A204.1 (cell line): ENCODE measurements at regions not wholly inside any gene's neighbourhood (a gene's known extent, or its start where the extent isn't known, plus 50 kb on each side); places are given as distances from the start of the nearest gene placed in this dataset.
"Not testable (repeated sequence)": the region's sequence is repeated elsewhere in the genome, so short reads cannot be mapped to it uniquely, and the experiment has no call there.

Experiments used
- FAIRE-seq: peaks from 2 replicates; lab custom pipeline; 2012; peaks lifted over from hg19 to GRCh38; lab: Jason Lieb, UNC

- FAIRE-seq, result no peak
These were observed 373.2 kb downstream of the KCNRG start for GRCh38 chr13:50388481-50388880.

GRCh38 chr13:50389726-50390125 lies 374.5 kb downstream of the KCNRG start:
- FAIRE-seq, result no peak

GRCh38 chr13:50390503-50391248 lies 375.4 kb downstream of the KCNRG start:
- no peak for FAIRE-seq

GRCh38 chr13:50392977-50393376 lies 377.7 kb downstream of the KCNRG start:
- FAIRE-seq, result no peak

GRCh38 chr13:50393628-50394027 lies 378.4 kb downstream of the KCNRG start:
- no peak for FAIRE-seq

GRCh38 chr13:50396001-50396400 lies 380.8 kb downstream of the KCNRG start:
- no peak for FAIRE-seq

GRCh38 chr13:50396618-50397017 lies 381.4 kb downstream of the KCNRG start:
- not testable (repeated sequence) for FAIRE-seq

- FAIRE-seq, result no peak
These were observed 384.9 kb downstream of the KCNRG start for GRCh38 chr13:50400035-50400726.

GRCh38 chr13:50401049-50401505 lies 385.8 kb downstream of the KCNRG start:
- FAIRE-seq, result no peak

GRCh38 chr13:50401721-50402465 lies 386.6 kb downstream of the KCNRG start:
- no peak for FAIRE-seq

GRCh38 chr13:50403311-50403710 lies 388.1 kb downstream of the KCNRG start:
- no peak for FAIRE-seq

- no peak for FAIRE-seq
These were observed 388.9 kb downstream of the KCNRG start for GRCh38 chr13:50404116-50404515.

GRCh38 chr13:50404769-50405168 lies 389.5 kb downstream of the KCNRG start:
- FAIRE-seq, result no peak

- FAIRE-seq, result no peak
These were observed 391.6 kb downstream of the KCNRG start for GRCh38 chr13:50406831-50407230.

- no peak for FAIRE-seq
These were observed 392.8 kb downstream of the KCNRG start for GRCh38 chr13:50408068-50408467.

GRCh38 chr13:50409220-50409619 lies 394.0 kb downstream of the KCNRG start:
- FAIRE-seq, result no peak

- no peak for FAIRE-seq
These were observed 395.9 kb downstream of the KCNRG start for GRCh38 chr13:50410921-50411746.

GRCh38 chr13:50412046-50412617 lies 396.9 kb downstream of the KCNRG start:
- no peak for FAIRE-seq

- FAIRE-seq, result no peak
These were observed 399.4 kb downstream of the KCNRG start for GRCh38 chr13:50414640-50415039.

GRCh38 chr13:50415428-50415827 lies 400.2 kb downstream of the KCNRG start:
- FAIRE-seq, result no peak

- no peak for FAIRE-seq
These were observed 402.4 kb downstream of the KCNRG start for GRCh38 chr13:50417597-50417996.
